Astrocyte of the cerebellum (primary cell): ENCODE measurements at regions not wholly inside any gene's neighbourhood (a gene's known extent, or its start where the extent isn't known, plus 50 kb on each side); places are given as distances from the start of the nearest gene placed in this dataset.

Source experiments
- DNase-seq: peaks from one replicate; pipeline ENCODE4 v3.0.0-alpha.2; 2011; ENCODE audit warnings: low read depth
- H3K4me3 ChIP-seq: 2 replicates; pipeline ENCODE4 v1.5.1; 2011; ENCODE audit warnings: mild to moderate bottlenecking, low read depth, low read length, moderate library complexity
- CTCF ChIP-seq: IDR thresholded peaks from 2 replicates; pipeline ENCODE4 v1.5.1; 2012; ENCODE audit warnings: low read length, low read depth, moderate library complexity, mild to moderate bottlenecking; ENCODE audit errors: missing control alignments
- in situ Hi-C: cut with HindIII; loops from 2 replicates; pipeline ENCODE4 v1.10.0; 2017; ENCODE audit warnings: low sequenced_read_pairs

DNA sequence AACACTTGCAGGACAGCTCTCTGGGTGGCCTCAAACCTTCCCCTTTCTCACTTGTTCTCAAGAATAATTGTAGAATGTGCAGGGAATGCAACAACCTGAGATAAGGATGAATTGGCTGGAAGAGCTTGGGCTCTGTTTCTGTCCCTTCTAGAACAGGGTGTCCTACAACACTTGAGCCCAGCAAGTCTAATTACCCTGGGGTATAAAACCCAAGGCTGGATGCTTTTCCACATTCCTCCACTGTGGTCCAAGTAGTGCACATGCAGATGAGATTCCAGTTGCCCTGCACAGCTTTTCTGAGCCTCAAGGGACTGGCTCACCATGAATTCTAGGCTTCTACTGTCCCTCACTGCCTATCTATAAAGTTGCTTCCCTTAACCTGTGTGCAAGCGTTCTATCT, 140.8 kb upstream of the SPATS2L start:
- no peak overlapping the region for H3K4me3 ChIP-seq
- in situ Hi-C loops = no loop called here
- no peak for DNase-seq
- TF ChIP-seq CTCF = no peak

- DNase-seq = no peak
Measured at GRCh38 chr2:200168641-200169555, 137.6 kb upstream of the SPATS2L start.

DNA sequence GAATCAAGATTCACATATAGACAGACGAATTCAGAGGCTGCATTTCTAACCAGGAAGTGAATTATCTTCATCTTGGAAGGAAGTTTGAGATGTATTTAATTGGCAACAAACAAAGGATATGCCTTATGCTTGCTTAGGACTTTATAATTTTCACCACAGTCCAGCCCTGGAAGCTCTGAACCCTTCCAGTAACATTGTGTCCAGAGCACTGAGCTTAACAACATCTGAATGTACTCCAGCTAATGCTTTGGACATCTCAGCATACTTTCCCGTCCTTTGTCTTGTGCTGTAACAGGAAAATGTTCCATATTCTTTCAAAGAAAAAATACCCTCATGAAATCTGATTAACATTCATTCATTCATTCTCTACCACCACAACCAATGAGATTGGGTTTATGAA, 136.3 kb upstream of the SPATS2L start:
- in situ Hi-C loops = no loop called here
- TF ChIP-seq CTCF = no peak
- H3K4me3 ChIP-seq = no peak overlapping the region
- DNase-seq = no peak

More at GRCh38 chr2:200168641-200169555, 137.6 kb upstream of the SPATS2L start:
- no peak overlapping the region for H3K4me3 ChIP-seq
- in situ Hi-C loops = no loop called here
- TF ChIP-seq CTCF = no peak

DNA sequence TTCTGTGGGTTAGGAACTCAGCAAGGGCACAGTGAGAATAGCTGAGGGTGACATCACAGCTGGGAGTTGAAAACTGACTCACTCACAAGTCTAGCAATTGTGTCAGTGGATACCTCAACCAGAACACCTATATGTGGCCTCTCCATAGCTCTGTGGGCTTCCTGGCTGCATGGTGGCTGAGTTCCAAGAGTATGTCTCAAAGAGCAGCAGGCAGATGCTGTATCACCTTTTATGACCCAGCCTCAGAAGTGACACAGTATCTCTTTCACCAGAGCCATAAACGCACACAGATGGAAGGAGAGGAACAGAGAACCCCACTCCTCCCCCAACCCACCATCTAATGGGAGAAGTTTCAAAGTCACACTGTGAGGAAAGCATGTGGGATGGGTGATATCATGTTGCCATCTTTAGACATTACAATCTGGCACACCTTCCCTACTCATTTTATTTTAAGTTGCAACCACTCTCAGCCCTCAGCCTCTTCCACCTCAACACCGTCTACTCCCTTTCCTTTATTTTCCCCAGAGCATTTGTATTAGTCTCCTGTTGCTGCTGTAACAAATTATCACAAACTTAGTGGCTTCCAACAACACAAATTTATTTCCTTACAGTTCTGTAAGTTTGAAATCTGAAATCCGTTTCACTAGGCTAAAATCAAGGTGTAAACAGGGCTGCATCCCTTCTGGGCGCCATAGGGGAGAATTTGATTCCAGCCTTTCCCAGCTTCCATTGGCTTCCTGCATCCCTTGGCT, 134.6 kb upstream of the SPATS2L start:
- no peak overlapping the region for H3K4me3 ChIP-seq
- in situ Hi-C loops = no loop called here
- no peak for DNase-seq
- no peak for TF ChIP-seq CTCF

GRCh38 chr2:200172521-200172920, 134.0 kb upstream of the SPATS2L start:
- in situ Hi-C loops = no loop called here
- no peak for TF ChIP-seq CTCF
- no peak overlapping the region for H3K4me3 ChIP-seq
- DNase-seq = no peak

GRCh38 chr2:200172944-200173581, 133.4 kb upstream of the SPATS2L start:
- peak; percentile 32 for DNase-seq
- H3K4me3 ChIP-seq = no peak overlapping the region
- in situ Hi-C loops = no loop called here
- TF ChIP-seq CTCF = no peak
